MM.1S (cell line): ENCODE measurements at regions not wholly inside any gene's neighbourhood (a gene's known extent, or its start where the extent isn't known, plus 50 kb on each side); places are given as distances from the start of the nearest gene placed in this dataset.
"Not testable (repeated sequence)": the region's sequence is repeated elsewhere in the genome, so short reads cannot be mapped to it uniquely, and the experiment has no call there.

ENCODE experiments used
- DNase-seq: peaks from one replicate; pipeline ENCODE4 v3.0.0-alpha.2; 2015
- H2AFZ ChIP-seq: fragments of 300-600 bp; sonication (generic); 2 replicates; pipeline ENCODE4 v1.6.0; 2016; ENCODE audit warnings: antibody characterized with exemption, low read length
- H3F3A ChIP-seq: fragments of 300-600 bp; sonication (generic); 2 replicates; pipeline ENCODE4 v1.6.1; 2016; ENCODE audit warnings: mild to moderate bottlenecking, antibody characterized with exemption, low read length, moderate library complexity, mixed read lengths; ENCODE audit not compliant: insufficient read depth
- H3K27ac ChIP-seq: fragments of 300-600 bp; sonication (generic); 2 replicates; pipeline ENCODE4 v1.5.1; 2016; ENCODE audit warnings: mild to moderate bottlenecking, low read length
- H3K27me3 ChIP-seq: fragments of 300-600 bp; sonication (generic); replicated peaks from 2 replicates; pipeline ENCODE4 v1.6.0; 2016; ENCODE audit warnings: low read length; ENCODE audit not compliant: insufficient read depth
- H3K36me3 ChIP-seq: fragments of 300-600 bp; sonication (generic); replicated peaks from 2 replicates; pipeline ENCODE4 v1.6.1; 2016; ENCODE audit warnings: mild to moderate bottlenecking, low read length, mixed read lengths; ENCODE audit not compliant: insufficient read depth
- H3K4me1 ChIP-seq: fragments of 300-600 bp; sonication (generic); 2 replicates; pipeline ENCODE4 v1.6.1; 2016; ENCODE audit warnings: low read length, mixed read lengths
- H3K4me2 ChIP-seq: fragments of 300-600 bp; sonication (generic); 2 replicates; pipeline ENCODE4 v1.6.0; 2016; ENCODE audit warnings: low read depth, low read length
- H3K4me3 ChIP-seq: fragments of 300-600 bp; sonication (generic); 2 replicates; pipeline ENCODE4 v1.5.1; 2016; ENCODE audit warnings: low read length, mixed read lengths
- H3K79me2 ChIP-seq: fragments of 300-600 bp; sonication (generic); 2 replicates; pipeline ENCODE4 v1.6.1; 2016; ENCODE audit warnings: mixed run types, low read length, mixed read lengths
- H3K9ac ChIP-seq: fragments of 300-600 bp; sonication (generic); 2 replicates; pipeline ENCODE4 v1.6.1; 2016; ENCODE audit warnings: low read length, mixed read lengths
- H3K9me2 ChIP-seq: fragments of 300-600 bp; sonication (generic); replicated peaks from 2 replicates; pipeline ENCODE4 v1.6.1; 2016; ENCODE audit warnings: mild to moderate bottlenecking, low read length, mixed read lengths; ENCODE audit not compliant: insufficient read depth
- H3K9me3 ChIP-seq: fragments of 300-600 bp; sonication (generic); replicated peaks from 2 replicates; pipeline ENCODE4 v1.6.1; 2016; ENCODE audit warnings: mild to moderate bottlenecking, low read length, mixed read lengths; ENCODE audit not compliant: insufficient read depth
- H4K20me1 ChIP-seq: fragments of 300-600 bp; sonication (generic); 2 replicates; pipeline ENCODE4 v1.6.1; 2016; ENCODE audit warnings: mild to moderate bottlenecking, low read length, moderate library complexity, mixed read lengths; ENCODE audit not compliant: insufficient read depth
- CTCF ChIP-seq: fragments of 300-600 bp; sonication (generic); IDR thresholded peaks from 2 replicates; pipeline ENCODE4 v1.5.1; 2016; ENCODE audit warnings: antibody characterized with exemption, low read length, mixed read lengths
- EZH2 ChIP-seq: fragments of 300-600 bp; sonication (generic); optimal IDR thresholded peaks from 2 replicates; pipeline ENCODE3; 2017; ENCODE audit warnings: low read depth, mild to moderate bottlenecking, antibody characterized with exemption, low read length, mixed read lengths
- EZH2phosphoT487 ChIP-seq: fragments of 300-600 bp; sonication (generic); IDR thresholded peaks from 2 replicates; pipeline ENCODE4 v1.6.1; 2018; ENCODE audit warnings: antibody characterized with exemption, low read length

- H3K4me3 ChIP-seq: no peak overlapping the region
- H3K4me2 ChIP-seq: no peak overlapping the region
- TF ChIP-seq CTCF (no peak), EZH2 (no peak), EZH2phosphoT487 (no peak)
- no peak overlapping the region for H2AFZ ChIP-seq
- H3K9me3 ChIP-seq: no peaks in the 10 kb centered on the region
- H3K27me3 ChIP-seq: no peaks in the 10 kb centered on the region
- no peaks in the 10 kb centered on the region for H3K79me2 ChIP-seq
- no peaks in the 10 kb centered on the region for H4K20me1 ChIP-seq
- H3K9me2 ChIP-seq: no peaks in the 10 kb centered on the region
- H3K4me1 ChIP-seq: no peaks in the 10 kb centered on the region
- H3F3A ChIP-seq: no peaks in the 10 kb centered on the region
- no peak overlapping the region for H3K27ac ChIP-seq
- no peak for DNase-seq
- no peaks in the 10 kb centered on the region for H3K36me3 ChIP-seq
- H3K9ac ChIP-seq: no peak overlapping the region
Observed at GRCh38 chrX:25108481-25108880, 92.7 kb upstream of the ARX start.

- TF ChIP-seq EZH2 (no peak), EZH2phosphoT487 (no peak), CTCF (no peak)
- H3F3A ChIP-seq: no peaks in the 10 kb centered on the region
- no peaks in the 10 kb centered on the region for H3K36me3 ChIP-seq
- no peak for DNase-seq
- H3K9ac ChIP-seq: no peak overlapping the region
- no peak overlapping the region for H3K27ac ChIP-seq
- no peaks in the 10 kb centered on the region for H3K4me1 ChIP-seq
- no peaks in the 10 kb centered on the region for H3K79me2 ChIP-seq
- H3K9me2 ChIP-seq: no peaks in the 10 kb centered on the region
- no peak overlapping the region for H2AFZ ChIP-seq
- no peaks in the 10 kb centered on the region for H4K20me1 ChIP-seq
- H3K4me3 ChIP-seq: no peak overlapping the region
- H3K27me3 ChIP-seq: no peaks in the 10 kb centered on the region
- H3K4me2 ChIP-seq: no peak overlapping the region
- H3K9me3 ChIP-seq: no peaks in the 10 kb centered on the region
Observed at GRCh38 chrX:25105221-25105620, 89.5 kb upstream of the ARX start.

- H3K4me2 ChIP-seq: no peak overlapping the region
- no peak for DNase-seq
Observed at GRCh38 chrX:25096522-25097045, 80.8 kb upstream of the ARX start.

GRCh38 chrX:25091152-25091551 is 75.4 kb upstream of the ARX start:
- H3K4me1 ChIP-seq, H3K27me3 ChIP-seq, H3K27ac ChIP-seq, H3K9me2 ChIP-seq, H2AFZ ChIP-seq, H4K20me1 ChIP-seq, H3K9ac ChIP-seq, H3K4me2 ChIP-seq, DNase-seq, H3K9me3 ChIP-seq, H3K4me3 ChIP-seq, H3K36me3 ChIP-seq, H3K79me2 ChIP-seq, H3F3A ChIP-seq: not testable (repeated sequence)

More at GRCh38 chrX:25096522-25097045, 80.8 kb upstream of the ARX start:
- Histone ChIP-seq H2AFZ (no peak overlapping the region), H3K27me3 (no peaks in the 10 kb centered on the region), H4K20me1 (no peaks in the 10 kb centered on the region), H3K36me3 (no peaks in the 10 kb centered on the region), H3K79me2 (no peaks in the 10 kb centered on the region), H3K4me1 (no peaks in the 10 kb centered on the region), H3K9me2 (no peaks in the 10 kb centered on the region), H3K4me3 (no peak overlapping the region), H3K27ac (no peak overlapping the region), H3K9ac (no peak overlapping the region), H3F3A (no peaks in the 10 kb centered on the region), H3K9me3 (no peaks in the 10 kb centered on the region)
- TF ChIP-seq CTCF: no peak
- no peak for TF ChIP-seq EZH2phosphoT487
- no peak for TF ChIP-seq EZH2
